Suppressor macrophage treated with lipopolysaccharide for 1 hour (primary cell): ENCODE measurements at regions not wholly inside any gene's neighbourhood (a gene's known extent, or its start where the extent isn't known, plus 50 kb on each side); places are given as distances from the start of the nearest gene placed in this dataset.

Experiments used
- DNase-seq, 3 donors: peaks; one replicate each; pipeline ENCODE4 v3.0.0-alpha.2; 2020 to 2022

DNA sequence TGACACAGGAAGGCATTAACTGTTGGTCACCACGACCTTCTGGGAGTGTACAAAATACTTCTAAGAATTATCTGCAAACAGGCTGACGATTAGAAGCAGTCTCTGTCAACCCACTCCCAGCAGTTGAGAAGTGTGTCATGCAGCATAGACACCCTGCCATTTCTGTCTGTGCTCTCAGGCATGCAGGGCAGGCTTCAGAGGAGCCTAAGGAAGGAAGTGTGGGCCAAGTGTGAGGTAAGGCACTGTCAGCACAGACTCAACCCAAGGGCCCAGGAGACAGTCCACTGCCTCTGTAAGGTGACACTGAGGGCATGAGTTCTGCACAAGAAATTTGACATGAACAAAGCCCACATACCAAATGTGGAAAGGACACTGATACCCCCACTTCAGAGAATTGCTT lies 109.0 kb upstream of the VIPR2 start:
- DNase-seq: no peak

DNA sequence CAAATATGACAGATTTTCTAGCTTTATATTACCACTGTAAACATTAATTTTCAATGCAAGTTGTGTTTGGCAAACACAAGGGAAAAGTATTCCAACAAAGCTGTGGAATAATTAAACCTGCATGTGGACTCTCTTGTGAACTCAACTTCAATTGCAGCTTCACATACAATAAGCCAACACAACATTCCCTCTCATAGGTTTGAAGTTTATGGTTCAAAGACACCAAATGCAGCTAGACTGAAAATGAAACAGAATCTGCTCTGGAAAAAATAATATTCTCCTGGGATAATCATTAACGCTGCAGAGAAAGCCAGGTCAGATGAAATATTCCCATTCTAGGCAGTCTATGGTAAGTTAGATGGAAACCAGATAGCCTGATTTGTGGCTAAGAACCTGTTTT lies 105.8 kb upstream of the VIPR2 start:
- no peak for DNase-seq

DNA sequence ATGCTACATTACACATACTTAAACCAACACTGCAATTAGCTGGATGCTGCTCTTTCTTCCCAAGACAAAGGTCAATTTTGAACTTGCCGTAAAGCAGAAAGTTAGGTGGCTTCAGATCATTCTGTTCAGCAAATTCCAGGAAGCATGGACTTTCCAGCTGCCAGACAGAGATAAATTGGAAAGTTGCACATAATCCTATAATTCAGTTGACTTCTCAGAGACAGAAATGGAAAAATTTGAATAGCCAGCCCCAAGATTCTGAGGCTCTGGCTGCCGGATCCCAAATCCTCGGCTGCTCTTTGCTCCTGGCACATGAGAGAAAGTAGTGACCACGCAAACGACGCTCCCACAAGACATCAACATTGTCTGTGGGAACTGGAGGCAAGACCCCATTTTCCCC lies 105.0 kb upstream of the VIPR2 start:
- DNase-seq: no peak

DNA sequence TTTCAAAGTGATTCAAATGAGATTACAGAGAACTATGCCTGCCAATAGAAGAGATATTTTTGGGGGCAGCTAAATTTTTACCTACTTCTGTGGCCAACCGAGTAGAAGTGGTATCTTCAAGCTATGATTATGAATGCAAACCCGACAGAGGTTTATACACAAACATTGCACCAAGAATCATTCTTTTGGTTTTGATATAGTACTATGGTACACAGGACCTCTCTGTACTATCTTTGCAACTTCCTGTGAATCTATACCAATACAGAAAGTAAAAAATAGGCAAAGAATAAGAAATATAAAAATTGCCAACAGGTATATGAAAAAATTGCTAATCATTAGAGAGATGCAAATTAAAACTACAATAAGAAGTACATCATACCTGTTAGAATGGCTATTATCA lies 103.2 kb upstream of the VIPR2 start:
- DNase-seq: no peak

DNA sequence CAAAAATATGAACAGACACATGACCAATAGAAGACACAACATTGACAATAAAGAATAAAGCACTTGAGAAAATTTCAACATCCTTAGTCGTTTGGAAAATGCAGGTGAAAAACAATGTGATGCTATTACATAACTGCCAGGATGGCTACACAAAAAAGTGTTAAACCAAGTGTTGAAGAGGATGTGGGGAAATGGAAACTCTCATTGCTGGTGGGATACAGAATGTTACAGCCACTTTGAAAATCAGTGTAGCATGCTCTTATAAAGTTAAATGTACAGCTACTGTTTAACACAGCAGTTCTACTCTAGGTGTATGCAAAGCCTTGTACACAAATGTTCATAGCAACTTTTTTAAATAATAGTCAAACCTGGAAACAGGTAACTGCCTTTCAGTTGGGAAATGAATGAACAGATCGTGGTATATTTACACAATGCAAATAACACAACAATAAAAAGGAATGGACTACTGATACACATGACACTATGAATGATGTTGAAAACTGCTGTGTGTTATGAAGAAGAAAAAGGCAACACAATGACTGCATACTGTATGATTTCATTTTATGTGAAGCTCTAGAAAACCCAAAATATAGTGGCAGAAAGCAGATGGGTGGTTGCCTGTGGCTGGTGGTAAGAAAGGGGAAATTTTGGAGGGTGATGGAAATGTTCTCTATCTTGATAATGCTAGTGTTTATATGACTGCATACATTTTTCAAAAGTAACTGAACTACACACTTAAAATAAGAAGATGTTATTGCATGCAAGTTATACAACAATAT lies 102.2 kb upstream of the VIPR2 start:
- DNase-seq: no peak

DNA sequence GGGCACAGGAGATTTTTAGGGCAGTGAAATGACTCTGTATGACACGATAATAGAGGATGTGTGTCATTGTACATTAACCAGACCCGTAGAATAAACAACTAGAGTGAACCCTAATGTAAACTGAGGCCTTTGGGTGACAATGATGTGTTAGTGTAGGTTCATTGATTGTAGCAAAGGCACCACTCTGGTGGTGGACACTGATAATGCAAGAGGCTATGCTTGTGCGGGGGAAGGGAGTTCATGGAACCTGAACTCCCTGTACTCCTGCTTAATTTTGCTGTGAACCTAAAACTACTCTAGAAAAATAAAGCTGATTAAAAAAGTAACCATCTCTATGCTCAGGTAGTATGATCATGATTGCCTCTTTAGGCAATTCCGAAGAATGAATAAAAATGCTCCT lies 96.3 kb upstream of the VIPR2 start:
- no peak for DNase-seq

DNA sequence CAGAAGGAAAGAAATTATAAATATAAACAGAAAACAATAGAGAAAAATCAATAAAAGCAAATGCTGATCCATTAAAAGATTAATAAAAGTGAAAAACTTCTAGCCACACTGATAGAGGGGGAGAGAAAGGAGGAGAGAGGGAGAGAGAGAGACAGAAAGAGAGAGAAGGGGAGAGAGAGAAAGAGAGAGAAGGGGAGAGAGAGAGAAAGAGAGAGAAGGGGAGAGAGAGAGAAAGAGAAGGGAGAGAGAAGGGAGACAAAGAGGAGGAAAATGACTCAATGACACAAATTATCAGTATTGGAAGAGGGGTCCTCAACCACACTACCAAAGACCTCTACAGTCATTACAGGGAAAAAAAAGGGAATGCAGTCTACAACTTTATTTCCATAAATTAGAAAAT lies 94.4 kb upstream of the VIPR2 start:
- DNase-seq: no peak

DNA sequence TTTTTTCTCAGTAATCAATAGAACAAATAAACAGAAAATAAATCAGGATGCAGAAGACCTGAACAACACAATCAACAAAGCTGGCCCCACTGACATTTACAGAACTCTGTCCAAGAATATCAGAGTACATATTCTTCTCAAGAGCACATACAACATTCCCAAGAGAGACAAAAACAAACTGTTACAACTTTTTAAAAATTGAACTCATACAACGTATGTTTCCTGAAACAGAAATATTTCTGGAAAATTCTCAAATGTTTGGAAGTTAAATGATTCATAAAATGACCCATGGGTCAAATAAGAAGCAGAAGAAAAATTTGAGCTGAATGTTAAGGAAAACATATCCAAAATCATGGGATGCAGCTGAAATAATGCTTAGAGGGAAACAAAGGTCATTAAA lies 93.9 kb upstream of the VIPR2 start:
- no peak for DNase-seq

DNA sequence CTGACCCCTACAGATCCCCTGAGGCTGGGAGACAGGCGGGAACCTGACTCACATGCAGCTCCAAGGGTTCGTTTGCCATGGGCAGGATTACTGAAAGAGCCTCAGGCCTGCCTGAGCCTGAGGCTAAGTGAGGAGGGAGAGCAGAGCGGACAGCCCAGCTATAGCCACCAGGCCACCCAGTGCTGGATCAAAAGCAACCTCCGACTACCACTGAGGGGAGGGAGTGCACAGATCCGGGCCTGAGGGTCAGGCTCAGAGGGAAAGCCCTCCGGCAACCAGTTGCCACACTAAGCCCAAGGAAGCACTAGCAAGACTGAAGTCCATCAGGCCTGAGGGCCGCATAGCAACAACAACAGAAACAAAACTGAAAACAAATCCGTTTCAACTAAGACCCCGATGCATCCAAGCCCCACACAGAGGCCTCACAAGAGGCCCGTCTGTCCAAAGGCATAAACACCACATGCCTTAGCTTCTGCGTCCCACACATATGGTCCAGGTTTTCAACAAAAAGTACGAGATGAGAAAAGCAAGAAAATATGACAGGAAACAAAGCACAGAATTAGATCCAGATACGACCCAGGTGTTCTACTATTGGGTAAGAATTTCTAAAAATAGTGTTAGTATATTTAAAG lies 92.5 kb upstream of the VIPR2 start:
- DNase-seq: no peak

DNA sequence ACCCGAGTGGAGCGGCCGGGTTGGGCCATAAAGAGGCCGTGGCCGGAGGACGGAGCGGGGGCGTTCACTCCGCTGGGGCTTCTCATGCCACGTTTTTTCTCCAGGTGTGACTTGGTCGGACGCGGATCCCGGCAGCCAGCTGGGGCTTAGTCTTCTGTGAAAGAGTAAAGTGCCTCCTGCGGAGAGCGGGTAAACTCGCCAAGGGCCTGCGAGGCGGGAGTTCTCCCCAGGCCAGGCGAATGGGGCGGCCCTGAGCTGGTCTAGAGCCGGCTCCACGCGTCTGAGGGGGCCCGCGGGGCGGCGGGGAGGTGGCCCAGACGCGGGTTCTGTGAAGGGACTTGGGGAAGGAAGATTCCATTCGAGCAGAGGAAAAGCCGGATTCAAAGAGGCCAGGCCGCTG lies 86.3 kb upstream of the VIPR2 start:
- DNase-seq: no peak

DNA sequence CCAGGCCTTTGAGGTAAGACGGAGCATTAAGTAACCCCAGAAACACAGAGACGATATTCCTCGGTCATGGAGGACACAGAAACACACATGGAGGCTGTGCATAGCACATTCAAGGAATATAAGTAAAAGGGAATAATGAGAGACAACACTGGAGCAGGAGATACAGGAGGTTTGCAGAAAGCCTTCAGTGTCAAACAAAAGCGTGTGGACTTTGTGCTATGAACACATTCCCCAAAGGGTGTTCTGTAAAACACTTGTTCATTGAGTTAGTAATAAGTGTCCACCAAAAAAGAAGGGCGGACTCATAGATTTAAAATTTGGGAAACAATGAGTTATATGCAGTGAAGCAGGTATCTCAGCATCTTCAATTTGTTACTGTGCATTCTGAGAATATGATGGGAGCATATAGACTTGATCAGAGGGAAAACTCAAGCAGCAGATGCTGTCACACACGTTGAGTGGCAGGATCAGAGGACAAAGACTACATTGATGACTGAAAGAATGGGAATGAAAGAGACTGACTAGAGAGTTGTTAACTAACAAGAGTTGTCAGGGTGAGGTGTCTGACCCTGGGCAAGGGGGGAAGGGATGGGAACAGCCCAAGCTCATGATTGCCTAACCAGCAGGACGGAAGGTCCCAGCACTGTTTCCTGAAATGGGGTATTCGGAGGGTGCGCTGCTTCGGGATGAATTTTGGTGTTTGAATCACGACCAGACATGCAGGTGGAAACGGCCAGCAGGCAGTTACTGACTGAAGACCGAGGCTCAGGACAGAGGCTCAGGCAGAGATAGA lies 85.2 kb upstream of the VIPR2 start:
- no peak for DNase-seq

DNA sequence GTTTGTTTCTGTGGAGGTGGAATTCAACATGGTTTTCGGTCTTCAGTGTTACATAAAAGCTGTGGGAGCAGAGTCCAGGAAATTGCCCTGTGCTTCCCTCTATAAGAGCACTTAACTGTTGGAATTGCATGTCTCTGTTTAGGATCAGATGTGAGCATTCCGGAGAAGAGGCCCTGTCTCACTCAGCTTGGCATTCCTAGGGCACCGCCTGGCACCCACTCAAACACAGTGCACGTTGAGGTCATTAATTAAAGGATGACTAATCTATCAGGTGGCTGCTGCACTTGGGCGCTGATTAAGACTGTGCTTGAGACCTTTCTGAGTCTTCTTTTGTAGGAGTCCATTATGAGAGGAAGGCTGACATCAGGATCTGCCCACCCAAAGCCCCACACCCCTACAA lies 82.8 kb upstream of the VIPR2 start:
- no peak for DNase-seq

DNA sequence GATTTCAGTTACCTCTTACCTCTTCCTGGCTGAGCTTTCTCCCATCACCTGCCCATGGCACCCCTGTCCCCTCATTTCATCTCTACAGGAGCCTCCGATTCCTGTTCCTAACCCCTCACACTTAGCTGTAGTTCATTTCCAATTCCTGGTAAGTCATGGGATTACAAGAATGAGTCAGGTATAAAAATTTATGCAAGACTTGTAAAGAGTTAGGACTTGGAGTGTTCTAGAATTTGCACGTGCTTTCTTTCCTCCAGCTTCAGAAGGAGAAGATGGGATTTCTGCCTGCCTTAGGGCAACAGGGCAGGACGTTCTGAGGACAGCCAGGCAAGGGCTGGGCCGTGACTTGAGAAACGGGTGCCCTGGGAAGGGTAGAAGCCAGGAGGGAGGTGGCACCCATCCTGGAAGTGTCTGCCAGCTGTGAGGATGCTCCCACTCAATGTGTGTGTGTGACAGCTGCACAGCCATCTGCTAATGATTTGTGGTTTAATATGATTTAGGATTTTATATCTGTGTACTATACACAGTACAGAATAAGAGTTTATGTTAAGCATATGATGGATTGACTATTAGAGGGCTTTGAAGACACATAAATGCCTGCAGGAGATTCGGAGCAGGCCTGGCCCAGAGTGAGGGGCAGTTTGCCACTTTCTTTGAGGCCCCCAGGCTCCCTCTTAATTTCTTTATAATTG lies 81.5 kb upstream of the VIPR2 start:
- DNase-seq: no peak

DNA sequence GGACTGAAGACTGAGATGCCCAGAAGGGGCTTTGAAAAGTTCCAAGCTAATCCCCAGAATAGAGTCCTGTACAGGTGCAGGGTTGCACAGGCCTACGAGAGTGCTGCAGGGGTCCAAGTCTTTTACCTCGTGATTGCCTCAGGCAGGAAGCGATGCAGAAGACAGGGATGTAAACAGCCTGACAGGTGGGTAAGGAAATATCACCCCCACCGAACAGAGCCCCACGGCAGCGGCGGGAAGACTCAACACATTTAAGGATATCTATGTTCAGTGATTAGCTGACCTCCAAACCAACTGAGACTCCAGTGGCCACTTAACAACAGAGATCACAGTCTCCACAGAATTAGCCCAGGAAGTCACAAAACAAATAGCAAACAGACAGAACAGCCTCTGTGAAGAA lies 73.9 kb upstream of the VIPR2 start:
- no peak for DNase-seq

DNA sequence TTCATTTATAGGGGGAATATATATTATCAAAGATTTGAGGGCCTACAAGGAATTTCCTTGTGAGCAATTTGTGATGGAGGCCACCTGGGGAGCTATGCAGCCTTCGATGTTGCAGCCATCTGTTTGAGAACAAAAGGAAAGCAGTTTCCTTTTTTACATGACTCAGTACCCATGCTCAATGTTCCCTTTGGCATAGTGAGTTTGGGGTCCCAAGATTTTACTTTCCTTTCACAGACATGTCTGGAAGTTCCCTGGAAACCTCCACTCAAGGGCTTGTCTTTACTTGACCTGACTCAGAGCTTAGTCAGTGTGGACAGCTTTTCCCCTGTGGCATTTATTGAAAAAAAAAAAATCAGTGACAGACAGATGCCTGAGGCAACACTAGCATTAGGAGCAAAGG lies 73.5 kb upstream of the VIPR2 start:
- DNase-seq: peak in 2 of 3 donors; percentile 1 to 25

DNA sequence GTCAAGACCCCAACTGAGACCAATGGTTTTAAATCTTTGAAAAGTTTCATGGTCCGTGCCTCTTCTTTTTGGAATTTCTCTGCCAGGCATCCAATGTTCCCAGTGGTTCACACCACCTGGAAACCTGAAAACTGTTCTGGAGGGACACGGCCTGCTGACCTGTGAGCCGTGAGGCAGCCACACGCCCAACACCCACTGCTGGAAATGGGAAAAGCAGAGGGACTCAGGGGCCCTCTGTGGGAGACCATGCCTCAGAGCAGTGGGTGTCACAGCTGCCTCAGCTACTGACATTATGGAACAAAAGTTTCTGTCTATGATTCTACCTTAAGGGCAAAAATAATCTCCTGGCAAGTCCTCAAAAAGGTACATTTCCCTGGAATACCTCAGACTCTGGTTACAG lies 70.4 kb upstream of the VIPR2 start:
- no peak for DNase-seq

DNA sequence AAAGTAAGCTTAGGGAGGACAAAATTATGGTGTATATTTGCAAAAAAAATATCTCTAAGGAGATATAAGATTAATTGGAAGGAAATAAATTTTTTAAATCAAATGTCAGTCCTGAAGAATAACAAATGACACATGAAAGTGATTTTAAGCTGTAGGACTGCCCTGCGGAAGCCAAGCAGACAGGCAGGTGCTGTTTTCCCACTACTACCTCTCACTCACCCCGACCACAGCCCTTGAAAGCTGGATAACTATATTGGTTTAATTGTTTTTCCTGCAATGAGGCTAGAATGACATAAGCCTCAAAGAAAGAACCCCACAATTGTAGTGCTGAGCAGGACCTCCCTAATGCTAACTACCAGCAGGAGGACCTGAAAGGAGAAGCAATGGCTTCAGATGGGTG lies 68.6 kb upstream of the VIPR2 start:
- no peak for DNase-seq

DNA sequence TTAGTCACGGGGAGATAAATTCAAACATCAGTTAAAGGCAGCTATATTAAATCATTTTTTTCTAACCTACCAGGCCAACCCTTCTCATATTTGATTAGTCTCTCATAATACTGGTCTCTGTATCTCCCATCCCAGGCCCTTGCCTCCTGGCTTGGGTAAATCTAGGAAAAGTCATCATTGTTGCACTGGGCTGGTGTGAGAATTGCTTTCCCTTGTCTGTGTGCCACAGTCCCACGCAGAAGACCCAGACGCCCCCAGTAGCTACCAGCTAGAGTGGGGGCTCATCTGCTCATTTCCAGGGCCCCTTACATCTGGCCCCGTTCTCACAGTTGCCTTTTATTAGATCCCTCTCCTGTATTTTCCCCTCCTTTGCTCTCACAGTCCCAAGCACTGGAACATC lies 67.6 kb upstream of the VIPR2 start:
- DNase-seq: no peak

DNA sequence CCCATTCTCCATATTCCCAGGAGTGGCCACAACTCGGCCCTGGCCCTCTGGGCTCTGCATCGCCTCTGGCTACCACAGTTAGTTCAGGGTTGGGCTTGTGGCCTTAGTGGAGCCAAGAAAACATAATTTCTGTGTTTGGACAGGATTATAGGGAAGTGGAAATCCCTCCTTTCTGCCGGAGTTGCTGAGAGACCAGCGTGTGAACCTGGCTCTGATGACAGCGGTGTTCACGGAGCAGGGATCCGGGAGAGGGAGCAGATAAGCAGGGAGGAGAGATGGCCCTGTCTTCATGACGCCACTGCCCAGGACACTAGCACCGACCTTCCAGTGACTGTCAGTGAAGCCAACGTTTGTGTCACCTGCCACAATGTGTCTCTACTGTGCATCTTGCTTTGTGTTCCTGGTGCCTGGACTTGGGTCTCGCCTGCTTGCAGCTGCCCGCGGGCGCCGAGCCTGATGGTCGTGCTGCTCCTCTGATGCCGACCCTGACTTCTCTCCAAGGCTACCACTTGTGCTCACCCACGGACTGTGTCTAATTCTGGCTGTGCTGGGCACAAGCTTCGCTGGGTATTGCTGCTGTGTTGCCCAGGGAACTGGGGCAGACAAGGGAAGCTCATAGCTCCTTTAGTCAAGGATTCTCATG lies 67.0 kb upstream of the VIPR2 start:
- peak in 1 of 3 donors; percentile 5 for DNase-seq

DNA sequence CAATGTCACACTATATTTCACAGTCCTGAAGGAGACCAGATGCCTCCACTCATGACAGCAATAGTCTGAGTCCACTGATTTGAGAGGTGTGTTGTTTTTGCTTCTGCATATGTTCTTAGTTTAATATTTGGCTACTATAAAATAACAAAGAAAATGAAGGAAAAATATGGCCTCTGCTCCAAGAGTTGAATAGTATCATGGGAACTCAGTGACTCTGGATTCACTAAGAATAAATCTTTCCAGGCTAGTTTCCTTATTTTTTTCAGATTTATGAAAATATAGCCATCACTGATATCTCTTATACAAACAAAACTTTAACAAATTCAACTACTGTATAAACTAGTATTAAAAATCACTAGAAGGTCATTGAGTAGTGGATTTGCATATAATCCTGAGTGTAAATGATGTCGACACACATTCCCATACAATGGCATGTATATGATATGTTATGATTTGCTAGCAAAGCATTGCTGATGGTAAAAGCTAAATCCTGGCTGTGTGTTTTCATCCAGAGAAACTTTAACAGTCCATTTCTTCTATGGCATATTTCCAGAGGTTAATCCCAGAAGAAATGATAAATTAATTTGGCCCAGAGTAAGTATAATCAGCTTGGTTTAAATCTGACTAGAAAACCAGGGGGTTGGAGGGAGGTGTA lies 66.0 kb upstream of the VIPR2 start:
- no peak for DNase-seq

DNA sequence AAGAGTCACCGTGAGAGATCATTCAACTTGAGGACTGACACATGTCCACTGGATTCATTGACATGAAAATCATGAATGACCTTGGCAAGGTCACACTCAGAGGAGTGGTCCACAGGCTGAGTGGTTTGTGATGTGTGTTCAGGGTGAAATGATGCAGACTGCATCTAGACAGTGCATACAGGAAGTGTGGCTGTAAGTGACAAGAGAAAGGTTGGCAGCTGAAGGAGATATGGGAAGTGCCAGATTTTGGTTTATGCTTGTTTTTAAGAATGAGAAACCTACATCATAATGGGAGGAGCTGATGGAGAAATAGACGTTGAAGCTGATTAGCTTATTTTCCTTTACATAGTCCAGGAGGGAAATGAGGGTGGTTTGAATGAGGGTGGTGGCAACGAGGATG lies 64.8 kb upstream of the VIPR2 start:
- DNase-seq: peak in 1 of 3 donors; percentile 13

DNA sequence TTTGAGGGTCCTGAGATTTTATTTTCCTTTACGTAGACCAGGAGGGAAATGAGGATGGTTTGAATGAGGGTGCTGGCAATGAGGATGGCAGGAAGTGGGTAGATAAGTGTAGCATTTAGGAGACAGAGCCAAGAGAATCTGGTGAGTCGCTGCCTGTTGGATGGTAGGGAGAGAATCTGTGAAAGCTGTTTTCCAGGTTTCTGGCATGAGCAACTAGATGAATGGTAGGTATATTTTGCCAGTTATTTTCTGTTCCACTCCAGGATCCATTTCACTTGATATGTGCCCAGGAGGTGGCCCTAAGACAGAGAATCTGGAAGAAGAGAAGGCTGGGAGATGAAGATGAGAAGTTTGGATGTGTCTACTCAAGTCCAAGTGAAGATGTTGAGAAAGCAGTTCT lies 63.3 kb upstream of the VIPR2 start:
- DNase-seq: no peak
